Left lung (tissue), 4 donors: ENCODE measurements at regions not wholly inside any gene's neighbourhood (a gene's known extent, or its start where the extent isn't known, plus 50 kb on each side); places are given as distances from the start of the nearest gene placed in this dataset.

Experiments used
- ATAC-seq: fragments of 200-7000 bp; cut with Tn5 transposase; one replicate; pipeline ENCODE4 v1.9.1; 2020; ENCODE audit warnings: moderate library complexity
- DNase-seq, 4 donors: peaks; one replicate each; pipeline ENCODE4 v3.0.0-alpha.2; 2013 to 2020
- H3K27ac ChIP-seq, 2 donors: fragments of 200-600 bp; sonication (generic) in 1 of 2; one replicate each; pipeline versions ENCODE4 v1.5.0 to v1.8.0; 2020 to 2021
- H3K27me3 ChIP-seq, 2 donors: fragments of 200-600 bp; sonication (generic) in 1 of 2; one replicate each; pipeline versions ENCODE4 v1.5.0 to v1.8.0; 2020 to 2021
- H3K36me3 ChIP-seq, 2 donors: fragments of 200-600 bp; sonication (generic) in 1 of 2; one replicate each; pipeline versions ENCODE4 v1.5.0 to v1.8.0; 2020 to 2021
- H3K4me1 ChIP-seq, 2 donors: fragments of 200-600 bp; one replicate each; pipeline ENCODE4 v1.8.0; 2021
- H3K4me3 ChIP-seq, 2 donors: fragments of 200-600 bp; sonication (generic) in 1 of 2; one replicate each; pipeline versions ENCODE4 v1.5.0 to v1.8.0; 2020 to 2021; ENCODE audit warnings: mild to moderate bottlenecking in 1 of 2
- H3K9me3 ChIP-seq, 2 donors: fragments of 200-600 bp; sonication (generic) in 1 of 2; one replicate each; pipeline versions ENCODE4 v1.5.0 to v1.8.0; 2020 to 2021
- intact Hi-C, 2 donors: fragments of 100-400 bp; cut with DNase I; formaldehyde crosslinking; loops; one replicate each; pipeline versions ENCODE4 v1.11.2 to v1.14.2; 2022
- TF ChIP-seq, protein P1 (sequence below), 2 donors: fragments of 200-600 bp; sonication (generic) in 1 of 2; IDR thresholded peaks; one replicate each; pipeline versions ENCODE4 v1.5.0 to v1.8.0; 2021; ENCODE audit warnings: antibody characterized with exemption in 2 of 2
- donor health status: DM: no; HTN: yes; CAD: no.
- donor health status: DM: no; HTN: no; CAD: no.

DNA sequence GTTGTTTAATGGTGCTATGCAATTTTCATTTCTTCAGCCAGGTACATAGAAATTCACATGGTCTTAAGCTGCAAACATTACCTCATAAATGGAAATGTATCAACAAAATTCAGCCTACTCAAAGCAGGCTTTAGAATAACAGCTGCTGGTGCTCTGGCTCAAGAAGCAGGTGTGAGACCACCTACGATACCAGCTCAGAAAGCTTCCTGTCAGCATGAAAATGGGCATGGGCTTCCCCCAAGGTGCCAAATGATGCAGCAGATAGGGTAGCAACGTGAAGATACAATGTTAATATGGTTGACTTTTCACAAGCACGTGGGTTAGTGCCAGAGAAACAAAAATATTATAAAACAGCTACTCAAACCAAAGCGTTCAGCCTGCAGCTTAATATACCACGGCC, 343.4 kb upstream of the PRICKLE1 start:
- Histone ChIP-seq H3K36me3 (no peaks in the 10 kb centered on the region), H3K4me1 (no peaks in the 10 kb centered on the region), H3K27me3 (no peaks in the 10 kb centered on the region), H3K4me3 (no peak overlapping the region), H3K27ac (no peak overlapping the region), H3K9me3 (peaks cover 0 to 1% of the 10 kb centered on the region in 2 donors)
- ATAC-seq: no peak
- DNase-seq: no peak
- TF ChIP-seq, protein P1, sequence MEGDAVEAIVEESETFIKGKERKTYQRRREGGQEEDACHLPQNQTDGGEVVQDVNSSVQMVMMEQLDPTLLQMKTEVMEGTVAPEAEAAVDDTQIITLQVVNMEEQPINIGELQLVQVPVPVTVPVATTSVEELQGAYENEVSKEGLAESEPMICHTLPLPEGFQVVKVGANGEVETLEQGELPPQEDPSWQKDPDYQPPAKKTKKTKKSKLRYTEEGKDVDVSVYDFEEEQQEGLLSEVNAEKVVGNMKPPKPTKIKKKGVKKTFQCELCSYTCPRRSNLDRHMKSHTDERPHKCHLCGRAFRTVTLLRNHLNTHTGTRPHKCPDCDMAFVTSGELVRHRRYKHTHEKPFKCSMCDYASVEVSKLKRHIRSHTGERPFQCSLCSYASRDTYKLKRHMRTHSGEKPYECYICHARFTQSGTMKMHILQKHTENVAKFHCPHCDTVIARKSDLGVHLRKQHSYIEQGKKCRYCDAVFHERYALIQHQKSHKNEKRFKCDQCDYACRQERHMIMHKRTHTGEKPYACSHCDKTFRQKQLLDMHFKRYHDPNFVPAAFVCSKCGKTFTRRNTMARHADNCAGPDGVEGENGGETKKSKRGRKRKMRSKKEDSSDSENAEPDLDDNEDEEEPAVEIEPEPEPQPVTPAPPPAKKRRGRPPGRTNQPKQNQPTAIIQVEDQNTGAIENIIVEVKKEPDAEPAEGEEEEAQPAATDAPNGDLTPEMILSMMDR (IDR thresholded peaks at IDR 0.05): no peak
- intact Hi-C loops: no loop called here

DNA sequence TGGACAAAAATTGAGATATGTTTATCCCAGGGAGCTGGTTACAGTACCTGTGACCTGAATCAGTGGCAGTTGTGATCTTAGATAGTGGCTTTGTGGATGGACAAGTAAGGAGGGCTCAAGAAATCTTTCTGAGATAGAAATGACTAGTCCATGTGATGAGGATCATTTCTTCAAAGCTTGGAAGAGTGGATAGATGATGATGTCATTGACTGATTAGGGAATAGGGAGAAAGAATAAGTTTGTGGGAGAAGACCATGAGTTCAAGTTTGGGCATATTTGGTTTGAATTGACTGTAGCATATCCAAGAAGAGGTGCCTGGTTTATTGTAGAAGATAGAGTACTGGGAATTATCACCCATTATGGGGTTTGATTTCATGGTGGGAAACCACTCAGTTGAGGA, 336.7 kb upstream of the PRICKLE1 start:
- ATAC-seq (no peak), DNase-seq (no peak)
- TF ChIP-seq, protein P1 (IDR thresholded peaks at IDR 0.05): no peak
- no peak overlapping the region for H3K4me3 ChIP-seq
- no peaks in the 10 kb centered on the region for H3K9me3 ChIP-seq
- H3K27me3 ChIP-seq: no peaks in the 10 kb centered on the region
- H3K36me3 ChIP-seq: no peaks in the 10 kb centered on the region
- intact Hi-C loops: no loop called here
- no peak overlapping the region for H3K27ac ChIP-seq
- peaks cover 0 to 10% of the 10 kb centered on the region in 2 donors for H3K4me1 ChIP-seq

DNA sequence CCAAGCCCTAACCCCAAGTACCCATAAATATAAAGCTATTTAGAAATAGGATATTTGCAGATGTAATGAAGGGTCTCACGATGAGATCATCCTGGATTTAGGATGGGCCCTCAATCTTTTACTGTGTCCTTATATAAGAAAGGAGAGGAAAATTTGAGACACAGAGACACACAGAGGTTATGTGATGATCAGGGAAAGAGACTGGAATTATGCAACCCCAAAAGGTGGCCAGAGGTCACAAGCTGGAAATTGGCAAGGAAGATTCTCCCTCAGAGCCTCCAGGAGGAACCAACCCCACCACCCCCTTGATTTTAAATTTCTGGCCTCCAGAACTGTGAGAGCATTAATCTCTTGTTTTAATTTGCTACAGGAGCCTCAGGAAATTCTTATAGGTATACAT, 334.9 kb upstream of the PRICKLE1 start:
- no peak for ATAC-seq

DNA sequence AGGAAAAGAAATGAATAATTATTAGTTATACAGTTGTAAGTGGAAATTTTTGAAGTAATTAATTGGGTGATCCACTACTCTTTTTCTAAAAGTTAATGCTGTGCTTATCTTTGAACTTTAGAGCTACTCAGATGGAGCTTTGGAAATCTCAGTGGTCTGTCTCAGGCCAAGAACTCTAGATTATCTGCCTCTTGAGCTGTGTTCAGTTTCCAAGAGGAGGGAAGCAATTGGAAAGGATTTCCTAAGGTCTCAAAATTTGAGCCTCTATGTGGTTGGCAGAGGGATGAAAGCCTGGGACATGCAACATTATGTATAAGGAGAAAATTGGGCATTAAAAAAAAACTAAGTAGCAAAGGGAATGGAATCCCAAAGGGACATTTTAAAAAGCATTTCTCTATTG, 334.0 kb upstream of the PRICKLE1 start:
- H3K27ac ChIP-seq: no peak overlapping the region
- ATAC-seq (no peak), DNase-seq (peak in 1 of 4 donors; percentile 37)

More for the DNA sequence above, 334.9 kb upstream of the PRICKLE1 start:
- peaks cover 0 to 10% of the 10 kb centered on the region in 2 donors for H3K4me1 ChIP-seq
- H3K36me3 ChIP-seq: no peaks in the 10 kb centered on the region
- H3K9me3 ChIP-seq: no peaks in the 10 kb centered on the region
- intact Hi-C loops: no loop called here
- no peak overlapping the region for H3K27ac ChIP-seq
- no peaks in the 10 kb centered on the region for H3K27me3 ChIP-seq
- H3K4me3 ChIP-seq: no peak overlapping the region
- DNase-seq: no peak
- TF ChIP-seq, protein P1 (IDR thresholded peaks at IDR 0.05): no peak

DNA sequence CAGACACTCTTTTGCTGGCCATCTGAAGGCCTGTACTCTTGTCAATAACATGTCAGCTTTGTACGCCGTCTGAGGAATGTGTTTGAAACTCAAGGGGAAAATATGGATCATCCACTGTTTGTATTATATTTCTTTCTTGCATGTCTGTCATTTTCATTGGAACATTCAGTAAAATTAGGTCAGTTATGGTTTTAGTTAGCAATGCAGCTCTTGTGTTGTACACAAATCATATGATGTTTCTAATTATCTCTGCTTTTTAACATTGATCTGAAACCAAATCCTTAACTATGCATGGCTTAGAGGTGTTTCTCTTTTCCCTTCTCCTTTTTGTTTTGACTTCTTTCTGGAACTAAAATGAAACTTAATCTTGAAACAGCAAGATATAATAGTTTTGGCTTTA, 333.6 kb upstream of the PRICKLE1 start:
- Histone ChIP-seq H3K4me1 (peaks cover 0 to 10% of the 10 kb centered on the region in 2 donors), H3K4me3 (no peak overlapping the region), H3K9me3 (no peaks in the 10 kb centered on the region), H3K27ac (no peak overlapping the region), H3K27me3 (no peaks in the 10 kb centered on the region), H3K36me3 (no peaks in the 10 kb centered on the region)
- DNase-seq (no peak), ATAC-seq (no peak)
- TF ChIP-seq, protein P1 (IDR thresholded peaks at IDR 0.05): no peak
- intact Hi-C loops: no loop called here

More for the DNA sequence above, 334.0 kb upstream of the PRICKLE1 start:
- Histone ChIP-seq H3K4me1 (peaks cover 0 to 10% of the 10 kb centered on the region in 2 donors), H3K36me3 (no peaks in the 10 kb centered on the region), H3K4me3 (no peak overlapping the region), H3K9me3 (no peaks in the 10 kb centered on the region), H3K27me3 (no peaks in the 10 kb centered on the region)
- intact Hi-C loops: no loop called here
- TF ChIP-seq, protein P1 (IDR thresholded peaks at IDR 0.05): no peak
